ENCODE measurements at regions not wholly inside any gene's neighbourhood (a gene's known extent, or its start where the extent isn't known, plus 50 kb on each side); places are given as distances from the start of the nearest gene placed in this dataset.
"Not testable (repeated sequence)": the region's sequence is repeated elsewhere in the genome, so short reads cannot be mapped to it uniquely, and the experiment has no call there.

GRCh38 chr9:21591221-21592062 lies 109.3 kb upstream of the IFNE start:
- FAIRE-seq (no peak), DNase-seq (ENCODE audit: low spot score in 2 of 2) (no peak)

GRCh38 chr9:21592063-21592338 lies 109.9 kb upstream of the IFNE start:
- FAIRE-seq (no peak), DNase-seq (ENCODE audit: low spot score in 2 of 2) (no peak)

GRCh38 chr9:21597284-21597683 lies 115.2 kb upstream of the IFNE start:
- DNase-seq (ENCODE audit: low spot score in 2 of 2) (no peak), FAIRE-seq (no peak)

DNA sequence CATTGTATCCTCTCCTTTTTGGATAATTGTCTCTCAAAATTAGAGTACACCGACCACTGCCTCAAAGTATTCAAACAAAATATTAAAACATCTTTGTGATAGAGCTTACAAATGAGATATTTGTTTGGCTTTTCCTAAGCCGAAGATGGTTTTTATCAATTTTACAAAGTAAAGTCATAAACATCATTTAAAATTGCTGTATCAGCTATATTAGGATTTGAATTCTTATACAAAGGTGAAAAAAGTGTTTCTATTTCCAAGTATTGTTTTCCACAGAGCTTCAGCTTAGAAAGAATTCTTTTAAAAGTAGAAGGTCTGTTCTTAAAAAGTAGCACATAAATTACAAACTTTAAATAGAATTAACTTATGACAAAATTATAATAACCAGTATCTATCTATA lies 116.6 kb upstream of the IFNE start:
- FAIRE-seq = no peak
- DNase-seq (ENCODE audit: low spot score in 2 of 2) = no peak

DNA sequence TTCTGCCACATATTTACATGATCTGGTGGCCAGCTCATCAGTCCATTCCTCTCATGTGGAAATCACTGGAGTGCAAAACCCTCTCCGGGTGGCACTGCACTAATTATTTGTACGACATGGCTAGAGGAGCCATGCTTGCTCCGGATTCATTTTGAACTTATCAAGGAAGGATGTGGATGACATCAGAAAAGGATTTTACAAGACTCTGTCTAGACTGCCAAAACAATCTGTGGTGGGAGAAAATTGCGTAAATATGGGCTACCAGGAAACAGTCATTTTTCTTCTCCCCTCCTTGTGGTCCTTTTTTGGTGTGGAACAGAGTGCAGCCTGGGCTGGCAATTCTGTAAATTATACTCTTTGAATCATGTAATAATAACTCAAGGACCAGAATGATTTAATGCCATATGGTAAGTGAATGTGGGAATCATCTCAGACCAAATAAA lies 123.4 kb upstream of the IFNE start:
- no peak for DNase-seq (ENCODE audit: low spot score in 2 of 2)
- no peak for FAIRE-seq

DNA sequence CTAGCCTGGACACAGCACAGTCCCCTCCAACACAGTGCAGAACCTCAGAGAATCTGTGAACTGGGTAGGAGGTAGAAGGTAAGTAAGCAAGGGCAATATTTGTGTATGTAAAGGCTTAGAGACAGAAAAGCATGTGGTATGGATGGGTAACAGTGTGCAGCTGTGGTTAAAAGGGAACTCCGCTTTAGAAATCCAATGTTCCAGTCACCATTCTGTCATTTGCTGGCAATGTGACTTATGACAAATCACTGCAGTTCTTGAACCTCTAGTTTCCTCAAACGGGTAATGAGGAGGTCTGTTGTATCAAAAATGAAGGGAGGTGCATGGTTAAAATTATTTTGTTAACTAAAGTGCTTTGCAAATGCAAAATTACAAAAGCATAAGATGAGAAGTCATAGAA lies 125.5 kb upstream of the IFNE start:
- DNase-seq (ENCODE audit: low spot score in 2 of 2) = no peak
- no peak for FAIRE-seq

- no peak for FAIRE-seq
- no peak for DNase-seq (ENCODE audit: low spot score in 2 of 2)
Measured at GRCh38 chr9:21608200-21608599, 126.1 kb upstream of the IFNE start.

DNA sequence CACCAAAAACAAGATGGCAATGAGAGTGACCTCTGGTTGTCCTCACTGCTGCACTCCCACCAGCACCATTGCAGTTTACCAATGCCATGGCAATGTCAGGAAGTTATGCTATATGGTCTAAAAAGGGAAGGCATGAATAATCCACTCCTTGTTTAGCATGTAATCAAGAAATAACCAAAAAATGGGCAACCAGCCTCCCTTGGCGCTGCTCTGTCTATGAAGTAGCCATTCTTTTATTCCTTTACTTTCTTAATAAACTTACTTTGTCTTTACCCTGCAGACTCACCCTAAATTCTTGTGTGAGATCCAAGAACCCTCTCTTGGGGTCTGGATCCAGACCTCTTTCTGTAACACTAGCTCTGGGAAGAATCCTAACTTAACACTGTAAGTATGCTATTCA lies 127.4 kb upstream of the IFNE start:
- FAIRE-seq = no peak
- no peak for DNase-seq (ENCODE audit: low spot score in 2 of 2)

DNA sequence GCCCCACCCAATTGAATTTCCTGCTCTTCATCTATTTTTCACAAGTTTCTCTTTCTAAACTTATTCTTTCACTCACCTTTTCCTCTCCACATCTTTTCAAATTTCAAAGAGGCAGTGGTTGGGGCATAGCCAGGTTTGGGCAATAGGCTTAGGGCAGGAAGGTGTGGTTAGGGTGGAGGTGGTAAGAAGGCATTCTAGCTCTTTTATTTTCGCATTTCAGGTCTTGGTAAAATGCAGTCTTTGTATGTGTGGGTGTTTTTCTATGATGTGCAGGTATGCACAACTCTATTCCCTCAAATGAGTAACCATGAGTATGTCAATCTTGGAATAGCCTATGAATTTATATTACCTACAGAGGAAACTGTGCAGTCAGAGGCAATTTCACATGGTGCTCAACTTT lies 129.8 kb upstream of the IFNE start:
- no peak for DNase-seq (ENCODE audit: low spot score in 2 of 2)
- no peak for FAIRE-seq

- no peak for DNase-seq (ENCODE audit: low spot score in 2 of 2)
- FAIRE-seq = no peak
Measured at GRCh38 chr9:21615018-21615417, 132.9 kb upstream of the IFNE start.

DNA sequence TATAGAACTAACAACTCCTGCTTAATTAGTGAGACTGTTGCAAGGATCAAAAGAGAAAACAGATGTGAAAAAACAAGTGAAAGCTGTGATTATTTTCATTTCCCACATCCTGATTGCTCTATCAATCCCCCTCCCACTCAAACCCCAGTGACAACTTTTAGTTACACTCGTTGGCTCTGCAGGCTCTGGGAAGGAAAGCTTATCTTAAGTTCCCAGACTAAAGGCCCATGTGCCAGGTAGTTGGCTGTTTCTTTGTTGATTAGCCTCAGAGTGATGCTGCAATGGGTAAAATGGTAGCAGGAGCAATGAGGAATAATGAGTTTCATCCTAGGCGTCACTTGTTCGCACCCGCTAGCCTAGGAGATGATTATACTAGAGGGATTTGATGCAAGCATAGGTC lies 133.3 kb upstream of the IFNE start:
- FAIRE-seq (no peak), DNase-seq (ENCODE audit: low spot score in 2 of 2) (no peak)

DNA sequence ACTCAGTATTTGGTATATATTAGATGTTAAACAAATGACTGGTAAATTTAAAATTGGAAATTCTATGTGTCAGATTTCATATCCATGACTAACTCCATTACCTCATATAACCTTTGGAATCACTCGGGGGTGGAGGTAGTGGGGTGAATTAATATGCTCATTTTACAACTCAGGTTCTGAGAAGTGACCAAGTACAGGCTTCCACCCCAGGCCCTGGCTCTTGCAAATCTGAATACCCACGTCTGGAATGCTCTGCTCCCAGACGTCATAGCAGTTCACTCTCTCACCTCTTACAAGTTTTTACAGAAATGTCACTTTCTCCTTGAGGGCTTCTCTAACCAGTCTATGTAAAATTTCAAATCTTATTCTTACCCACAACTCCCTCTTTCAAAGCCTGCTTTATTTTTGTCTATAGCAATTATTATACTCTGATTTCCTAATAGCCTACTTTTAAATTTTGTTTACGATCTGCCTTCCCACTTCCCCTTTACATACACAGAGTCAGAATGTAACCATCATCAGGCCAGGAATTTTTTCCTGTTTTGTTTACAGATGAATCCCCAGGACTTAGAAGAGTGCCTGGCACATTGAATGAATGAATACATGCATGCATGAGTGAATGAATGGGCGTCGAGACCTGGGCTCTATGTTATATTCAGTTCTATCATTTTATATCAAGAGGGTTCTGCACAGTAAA lies 134.1 kb upstream of the IFNE start:
- FAIRE-seq = no peak
- DNase-seq (ENCODE audit: low spot score in 2 of 2) = no peak

GRCh38 chr9:21624675-21625644 lies 142.8 kb upstream of the IFNE start:
- DNase-seq (ENCODE audit: low spot score in 2 of 2) (no peak), FAIRE-seq (no peak)

GRCh38 chr9:21626493-21626892 lies 144.4 kb upstream of the IFNE start:
- FAIRE-seq (no peak), DNase-seq (ENCODE audit: low spot score in 2 of 2) (no peak)

DNA sequence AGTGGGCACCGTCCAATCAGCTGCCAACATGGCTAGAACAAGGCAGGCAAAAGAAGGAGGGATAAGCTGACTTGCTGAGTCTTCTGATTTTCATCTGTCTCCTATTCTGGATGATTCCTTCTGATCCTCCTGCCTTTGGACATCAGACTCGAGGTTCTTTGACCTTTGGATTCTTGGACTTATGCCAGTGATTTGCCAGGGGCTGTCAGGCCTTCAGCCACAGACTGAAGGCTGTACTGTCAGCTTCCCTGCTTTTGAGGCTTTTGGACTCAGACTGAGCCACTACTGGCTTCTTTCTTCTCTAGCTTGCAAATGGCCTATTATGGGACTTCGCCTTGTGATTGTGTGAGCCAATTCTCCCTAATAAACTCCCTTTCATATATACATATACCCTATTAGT lies 146.8 kb upstream of the IFNE start:
- FAIRE-seq; DNase-seq (ENCODE audit: low spot score in 2 of 2): not testable (repeated sequence)

DNA sequence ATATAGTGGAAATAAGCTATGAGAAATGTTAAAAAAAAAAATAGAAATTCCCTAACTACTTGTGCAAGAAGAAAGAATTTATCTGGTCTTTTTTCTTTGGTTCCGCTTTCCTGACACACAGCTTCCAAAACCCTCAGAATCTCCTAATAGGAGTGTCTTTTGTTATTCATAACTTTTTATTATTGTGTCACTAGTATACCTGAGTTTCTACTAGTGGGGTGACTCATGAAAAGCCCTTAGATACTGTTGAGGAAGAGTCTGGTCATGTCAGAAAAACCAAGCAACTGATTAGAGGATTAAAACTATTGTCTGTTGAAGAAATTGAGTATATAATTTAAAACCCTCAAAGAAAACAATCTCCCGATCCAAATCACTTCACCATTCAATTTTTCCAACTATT lies 152.8 kb upstream of the IFNE start:
- DNase-seq (ENCODE audit: low spot score in 2 of 2) = no peak
- no peak for FAIRE-seq

DNA sequence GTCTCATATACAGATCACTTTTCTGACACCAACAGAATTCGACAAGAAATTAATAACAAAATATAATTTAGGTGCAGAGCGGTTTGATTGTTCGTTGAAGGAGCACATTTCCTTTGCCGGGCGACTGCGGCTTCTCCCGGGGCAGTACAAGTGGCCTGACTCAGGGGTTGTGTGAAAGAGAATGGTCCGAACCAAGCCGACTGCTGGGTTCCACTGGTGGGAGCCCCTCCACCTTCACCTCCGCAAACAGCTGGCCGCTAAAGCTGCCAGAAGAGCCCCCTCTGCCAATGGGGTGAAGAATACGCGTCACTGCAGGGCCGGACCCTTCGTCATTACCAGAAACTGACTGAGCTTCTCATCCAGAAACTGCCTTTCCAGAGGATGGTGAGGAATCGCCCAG lies 156.0 kb upstream of the IFNE start:
- DNase-seq (ENCODE audit: low spot score in 2 of 2) (no peak), FAIRE-seq (no peak)

DNA sequence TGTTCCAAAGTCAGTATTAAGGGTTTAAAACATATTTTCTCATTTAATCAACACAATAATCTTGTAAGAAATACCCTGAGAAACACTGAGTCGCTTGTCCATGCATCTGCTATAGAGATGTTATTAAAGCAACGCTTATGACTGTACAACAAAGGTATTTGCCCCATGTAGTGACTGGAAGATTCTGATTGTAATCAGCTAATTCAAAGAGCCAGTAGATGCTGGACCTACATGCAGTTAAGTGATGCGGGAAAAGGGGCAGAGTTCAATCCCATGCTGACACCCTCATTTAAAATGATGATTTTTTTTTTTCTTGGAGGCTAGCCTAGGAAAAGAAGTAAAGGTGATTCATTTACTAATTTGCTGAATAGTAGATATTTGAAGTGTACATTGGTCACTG lies 149.3 kb upstream of the MTAP start:
- FAIRE-seq (no peak), DNase-seq (ENCODE audit: low spot score in 2 of 2) (no peak)

DNA sequence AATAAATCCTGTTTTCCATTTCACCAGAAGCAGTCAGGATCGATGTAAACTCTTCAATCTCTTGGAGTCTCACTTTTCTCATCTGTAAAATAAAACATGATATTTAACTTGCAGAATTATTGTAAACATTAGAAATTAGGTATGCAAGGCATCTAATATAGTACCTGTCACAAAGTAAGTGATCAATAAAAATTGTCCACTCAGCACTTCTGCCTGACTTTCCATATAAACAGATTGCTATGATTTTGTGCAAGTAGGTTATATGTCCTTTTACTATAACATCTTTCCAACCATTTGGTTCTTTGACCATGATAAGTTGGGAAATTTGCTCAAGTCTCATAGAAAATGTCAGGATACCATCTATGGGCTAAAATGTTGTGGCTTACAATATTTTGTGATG lies 148.8 kb upstream of the MTAP start:
- no peak for DNase-seq (ENCODE audit: low spot score in 2 of 2)
- FAIRE-seq = no peak

- FAIRE-seq = no peak
- no peak for DNase-seq (ENCODE audit: low spot score in 2 of 2)
Measured at GRCh38 chr9:21656776-21657674, 145.4 kb upstream of the MTAP start.

Data from frontal cortex (tissue), 3 donors.